ENCODE measurements at regions not wholly inside any gene's neighbourhood (a gene's known extent, or its start where the extent isn't known, plus 50 kb on each side); places are given as distances from the start of the nearest gene placed in this dataset.
A peak's percentile ranks its signal among the peaks of the same experiment; 100 is the strongest.

DNA sequence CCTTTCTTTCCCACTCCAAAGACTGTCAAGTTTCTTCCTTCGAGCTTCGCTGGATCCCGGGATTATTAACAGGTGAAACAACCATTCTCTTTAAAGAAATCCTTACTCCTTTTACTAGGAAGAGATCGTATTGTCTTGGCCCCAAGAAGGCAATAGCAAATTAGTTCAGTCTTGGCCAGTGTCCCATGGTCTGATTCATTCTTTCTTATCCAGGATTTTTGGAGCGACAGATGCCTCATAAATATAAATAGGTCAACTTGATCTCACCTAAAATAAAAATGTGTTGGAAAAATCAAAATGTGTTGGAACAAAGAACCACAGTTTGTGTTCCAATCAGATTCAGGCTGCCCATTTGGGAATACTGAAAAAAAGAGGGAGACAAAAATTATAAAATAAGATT is 140.1 kb upstream of the TMEM108 start:
- Histone ChIP-seq H2AFZ (ENCODE audit: insufficient read depth, low read length, poor library complexity) (no peak overlapping the region), H3K4me2 (ENCODE audit: low read length) (no peak overlapping the region), H2AK5ac (ENCODE audit: low read length) (no peak overlapping the region), H3K79me2 (ENCODE audit: control insufficient read depth, insufficient read depth, low read length, poor library complexity) (no peaks in the 10 kb centered on the region), H3K27me3 (ENCODE audit: insufficient read depth, low read length) (no peaks in the 10 kb centered on the region), H3K4me1 (ENCODE audit: control insufficient read depth in 1 of 2, insufficient read depth in 2 of 2, low read length in 2 of 2) (peaks cover 0 to 1% of the 10 kb centered on the region in 2 experiments), H2BK5ac (ENCODE audit: low read depth, low read length, poor library complexity) (no peak overlapping the region), H3K18ac (ENCODE audit: low read length) (no peak overlapping the region), H3K23ac (ENCODE audit: low read length) (no peak overlapping the region), H3K79me1 (ENCODE audit: low read length) (no peaks in the 10 kb centered on the region), H4K12ac (ENCODE audit: low read depth, low read length) (no peak overlapping the region), H3K9ac (ENCODE audit: low read length) (no peak overlapping the region), H3K14ac (ENCODE audit: low read length) (no peak overlapping the region), H4K8ac (ENCODE audit: low read depth, low read length) (no peak overlapping the region), H3K9me3 (ENCODE audit: insufficient read depth, low read depth, low read length) (no peaks in the 10 kb centered on the region), H4K91ac (ENCODE audit: low read depth, low read length) (no peak overlapping the region), H2BK120ac (ENCODE audit: insufficient read depth, low read length, poor library complexity) (no peak overlapping the region), H2BK12ac (ENCODE audit: low read length) (no peak overlapping the region), H3K4ac (ENCODE audit: low read depth, low read length) (no peak overlapping the region), H3K4me3 (ENCODE audit: low read depth, low read length) (no peak overlapping the region), H3K27ac (ENCODE audit: low read depth, low read length) (no peak overlapping the region), H3K36me3 (ENCODE audit: control insufficient read depth in 1 of 2, insufficient read depth in 2 of 2, low read length in 2 of 2) (no peaks in the 10 kb centered on the region)
- WGBS (ENCODE audit: extremely low coverage, insufficient coverage, insufficient read length) = no CpG with 5 or more reads among the region's 5 CpGs
- DNase-seq = no peak

DNA sequence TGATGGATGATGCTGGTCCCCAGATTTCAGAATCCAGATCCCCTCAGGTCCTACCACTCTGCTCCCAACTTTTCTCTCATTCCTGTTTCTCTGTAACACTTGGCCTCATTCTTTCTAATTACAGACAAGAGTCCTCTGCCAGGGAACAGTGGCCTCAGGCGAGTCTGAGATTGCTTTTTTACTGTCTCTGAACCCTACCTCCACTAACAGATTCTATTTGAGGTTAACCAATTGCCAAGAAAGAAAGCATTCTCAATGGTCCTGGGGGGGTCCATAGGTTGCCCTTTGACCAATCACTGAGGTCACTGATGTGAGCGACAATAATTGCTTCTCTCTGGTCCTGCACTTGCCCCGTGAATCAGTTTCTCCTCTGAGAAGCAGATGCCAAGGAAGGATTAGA is 145.2 kb upstream of the TMEM108 start:
- Histone ChIP-seq H3K23ac (ENCODE audit: low read length) (no peak overlapping the region), H3K9me3 (ENCODE audit: insufficient read depth, low read depth, low read length) (no peaks in the 10 kb centered on the region), H3K9ac (ENCODE audit: low read length) (no peak overlapping the region), H3K79me2 (ENCODE audit: control insufficient read depth, insufficient read depth, low read length, poor library complexity) (no peaks in the 10 kb centered on the region), H3K14ac (ENCODE audit: low read length) (no peak overlapping the region), H3K18ac (ENCODE audit: low read length) (no peak overlapping the region), H2BK12ac (ENCODE audit: low read length) (no peak overlapping the region), H3K4ac (ENCODE audit: low read depth, low read length) (no peak overlapping the region), H3K27me3 (ENCODE audit: insufficient read depth, low read length) (no peaks in the 10 kb centered on the region), H3K4me3 (ENCODE audit: low read depth, low read length) (no peak overlapping the region), H3K4me1 (ENCODE audit: control insufficient read depth in 1 of 2, insufficient read depth in 2 of 2, low read length in 2 of 2) (peaks cover 0 to 4% of the 10 kb centered on the region in 2 experiments), H3K27ac (ENCODE audit: low read depth, low read length) (no peak overlapping the region), H2BK120ac (ENCODE audit: insufficient read depth, low read length, poor library complexity) (no peak overlapping the region), H2BK5ac (ENCODE audit: low read depth, low read length, poor library complexity) (no peak overlapping the region), H4K12ac (ENCODE audit: low read depth, low read length) (no peak overlapping the region), H2AK5ac (ENCODE audit: low read length) (no peak overlapping the region), H3K36me3 (ENCODE audit: control insufficient read depth in 1 of 2, insufficient read depth in 2 of 2, low read length in 2 of 2) (no peaks in the 10 kb centered on the region), H4K8ac (ENCODE audit: low read depth, low read length) (no peak overlapping the region), H3K4me2 (ENCODE audit: low read length) (no peak overlapping the region), H3K79me1 (ENCODE audit: low read length) (no peaks in the 10 kb centered on the region), H4K91ac (ENCODE audit: low read depth, low read length) (no peak overlapping the region), H2AFZ (ENCODE audit: insufficient read depth, low read length, poor library complexity) (no peak overlapping the region)
- no CpG with 5 or more reads among the region's 3 CpGs for WGBS (ENCODE audit: extremely low coverage, insufficient coverage, insufficient read length)
- DNase-seq = no peak

DNA sequence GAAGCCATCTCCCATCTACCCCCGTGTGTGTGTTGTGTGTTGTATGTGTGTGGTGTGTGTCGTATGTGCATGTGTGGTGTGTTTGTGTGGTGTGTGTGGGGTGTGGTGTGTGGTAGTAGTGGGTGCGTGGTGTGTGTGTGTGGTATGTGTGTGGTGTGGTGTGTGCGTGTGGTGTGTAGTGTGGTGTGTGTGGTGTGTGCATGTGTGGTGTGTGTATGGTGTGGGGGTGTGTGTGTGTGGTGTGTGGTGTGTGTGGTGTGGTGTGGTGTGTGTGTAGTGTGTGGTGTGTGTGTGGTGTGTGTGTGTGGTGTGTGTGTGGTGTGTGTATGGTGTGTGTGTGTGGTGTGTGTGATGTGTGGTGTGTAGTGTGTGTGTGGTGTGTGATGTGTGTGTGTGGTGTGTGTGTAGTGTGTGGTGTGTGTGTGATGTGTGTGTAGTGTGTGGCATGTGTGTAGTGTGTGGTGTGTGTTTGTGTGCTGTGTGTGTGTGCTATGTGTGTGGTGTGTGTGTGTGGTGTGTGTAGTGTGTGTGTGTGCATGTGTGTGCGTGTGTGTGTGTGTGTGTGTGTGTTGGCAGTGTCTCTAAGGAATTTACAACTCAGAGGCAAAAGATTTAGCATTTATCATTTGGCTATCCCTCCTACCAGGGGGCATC is 156.3 kb upstream of the TMEM108 start:
- no peak overlapping the region for H2AFZ ChIP-seq (ENCODE audit: insufficient read depth, low read length, poor library complexity)
- no peak overlapping the region for H3K18ac ChIP-seq (ENCODE audit: low read length)
- no peaks in the 10 kb centered on the region for H3K79me2 ChIP-seq (ENCODE audit: control insufficient read depth, insufficient read depth, low read length, poor library complexity)
- H3K27me3 ChIP-seq (ENCODE audit: insufficient read depth, low read length) = no peaks in the 10 kb centered on the region
- H2BK5ac ChIP-seq (ENCODE audit: low read depth, low read length, poor library complexity) = no peak overlapping the region
- no peak overlapping the region for H3K9ac ChIP-seq (ENCODE audit: low read length)
- H4K8ac ChIP-seq (ENCODE audit: low read depth, low read length) = no peak overlapping the region
- H3K9me3 ChIP-seq (ENCODE audit: insufficient read depth, low read depth, low read length) = peaks cover 3% of the 10 kb centered on the region
- no peak overlapping the region for H4K91ac ChIP-seq (ENCODE audit: low read depth, low read length)
- H2BK12ac ChIP-seq (ENCODE audit: low read length) = no peak overlapping the region
- H3K23ac ChIP-seq (ENCODE audit: low read length) = peak overlapping the region; percentile 24
- H3K79me1 ChIP-seq (ENCODE audit: low read length) = peaks cover 2% of the 10 kb centered on the region
- H3K4me2 ChIP-seq (ENCODE audit: low read length) = no peak overlapping the region
- H3K14ac ChIP-seq (ENCODE audit: low read length) = no peak overlapping the region
- H2BK120ac ChIP-seq (ENCODE audit: insufficient read depth, low read length, poor library complexity) = no peak overlapping the region
- H3K4me3 ChIP-seq (ENCODE audit: low read depth, low read length) = peak overlapping the region; percentile 57
- H3K4ac ChIP-seq (ENCODE audit: low read depth, low read length) = no peak overlapping the region
- DNase-seq = no peak
- no CpG with 5 or more reads among the region's 5 CpGs for WGBS (ENCODE audit: extremely low coverage, insufficient coverage, insufficient read length)
- no peak overlapping the region for H4K12ac ChIP-seq (ENCODE audit: low read depth, low read length)
- H3K27ac ChIP-seq (ENCODE audit: low read depth, low read length) = no peak overlapping the region
- no peak overlapping the region for H2AK5ac ChIP-seq (ENCODE audit: low read length)
- peaks cover 2 to 4% of the 10 kb centered on the region in 2 experiments for H3K4me1 ChIP-seq (ENCODE audit: control insufficient read depth in 1 of 2, insufficient read depth in 2 of 2, low read length in 2 of 2)
- no peaks in the 10 kb centered on the region for H3K36me3 ChIP-seq (ENCODE audit: control insufficient read depth in 1 of 2, insufficient read depth in 2 of 2, low read length in 2 of 2)

DNA sequence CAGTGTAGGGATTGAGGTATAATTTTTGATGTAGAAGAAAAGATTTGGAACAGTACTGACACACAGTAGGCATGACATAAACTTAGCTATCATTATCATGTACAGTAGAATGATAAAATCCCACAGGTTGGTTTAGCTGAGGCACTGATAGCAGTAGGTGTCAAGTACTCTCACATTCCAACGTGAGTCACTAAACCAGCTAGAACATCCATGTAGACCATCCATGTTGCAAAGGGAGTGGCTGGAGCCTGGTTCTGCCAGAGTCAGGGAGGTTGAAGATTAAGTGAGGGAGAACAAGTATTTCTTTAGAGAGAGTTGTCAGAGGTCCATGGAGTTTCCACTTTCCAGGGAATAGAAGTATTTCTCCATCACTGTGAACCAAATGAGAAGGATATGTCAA is 157.2 kb upstream of the TMEM108 start:
- H4K91ac ChIP-seq (ENCODE audit: low read depth, low read length) = no peak overlapping the region
- peaks cover 2% of the 10 kb centered on the region for H3K79me1 ChIP-seq (ENCODE audit: low read length)
- H3K9me3 ChIP-seq (ENCODE audit: insufficient read depth, low read depth, low read length) = peaks cover 3% of the 10 kb centered on the region
- H4K12ac ChIP-seq (ENCODE audit: low read depth, low read length) = no peak overlapping the region
- no peak overlapping the region for H3K27ac ChIP-seq (ENCODE audit: low read depth, low read length)
- H3K79me2 ChIP-seq (ENCODE audit: control insufficient read depth, insufficient read depth, low read length, poor library complexity) = no peaks in the 10 kb centered on the region
- H3K9ac ChIP-seq (ENCODE audit: low read length) = no peak overlapping the region
- DNase-seq = peak in 1 of 2 donors; percentile 8
- peaks cover 2 to 8% of the 10 kb centered on the region in 2 experiments for H3K4me1 ChIP-seq (ENCODE audit: control insufficient read depth in 1 of 2, insufficient read depth in 2 of 2, low read length in 2 of 2)
- no peak overlapping the region for H3K23ac ChIP-seq (ENCODE audit: low read length)
- H3K27me3 ChIP-seq (ENCODE audit: insufficient read depth, low read length) = no peaks in the 10 kb centered on the region
- H3K14ac ChIP-seq (ENCODE audit: low read length) = no peak overlapping the region
- no peak overlapping the region for H2BK5ac ChIP-seq (ENCODE audit: low read depth, low read length, poor library complexity)
- H4K8ac ChIP-seq (ENCODE audit: low read depth, low read length) = no peak overlapping the region
- no peak overlapping the region for H3K4me2 ChIP-seq (ENCODE audit: low read length)
- H2BK12ac ChIP-seq (ENCODE audit: low read length) = no peak overlapping the region
- no peak overlapping the region for H2BK120ac ChIP-seq (ENCODE audit: insufficient read depth, low read length, poor library complexity)
- H3K36me3 ChIP-seq (ENCODE audit: control insufficient read depth in 1 of 2, insufficient read depth in 2 of 2, low read length in 2 of 2) = no peaks in the 10 kb centered on the region
- H3K18ac ChIP-seq (ENCODE audit: low read length) = no peak overlapping the region
- no CpG with 5 or more reads among the region's 1 CpG for WGBS (ENCODE audit: extremely low coverage, insufficient coverage, insufficient read length)
- no peak overlapping the region for H2AK5ac ChIP-seq (ENCODE audit: low read length)
- no peak overlapping the region for H3K4me3 ChIP-seq (ENCODE audit: low read depth, low read length)
- no peak overlapping the region for H3K4ac ChIP-seq (ENCODE audit: low read depth, low read length)
- H2AFZ ChIP-seq (ENCODE audit: insufficient read depth, low read length, poor library complexity) = no peak overlapping the region

Data from trophoblast cell (in vitro differentiated cells and primary cell).